GM12873 (cell line): ENCODE measurements at regions not wholly inside any gene's neighbourhood (a gene's known extent, or its start where the extent isn't known, plus 50 kb on each side); places are given as distances from the start of the nearest gene placed in this dataset.

Experiments
- TF ChIP-seq, protein P1 (sequence below): IDR thresholded peaks from 2 replicates; pipeline ENCODE4 v1.5.1; 2012; ENCODE audit warnings: low read depth, mild to moderate bottlenecking, moderate library complexity, low read length, control low read depth; ENCODE audit not compliant: insufficient read depth; ENCODE audit errors: missing control alignments

DNA sequence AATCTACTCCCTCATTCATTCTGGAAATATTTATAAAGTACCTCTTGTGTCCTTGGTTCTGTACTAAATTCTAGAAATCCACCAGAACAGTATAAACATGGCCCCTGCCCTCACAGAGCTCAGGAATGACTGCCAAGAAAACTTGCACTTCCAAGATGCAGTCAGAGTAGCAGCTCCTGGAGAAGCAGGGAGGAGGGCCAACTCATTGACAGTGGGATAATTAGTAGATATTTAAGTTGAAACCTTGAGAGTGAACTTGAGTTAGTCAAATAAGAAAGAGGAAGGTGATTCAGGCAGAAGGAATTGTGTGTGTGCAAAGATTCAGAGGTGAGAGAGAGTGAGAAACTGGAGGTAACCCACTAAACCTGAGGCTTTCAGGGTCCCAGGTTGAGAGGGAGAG, 182.2 kb upstream of the INHBA start:
- TF ChIP-seq, protein P1, sequence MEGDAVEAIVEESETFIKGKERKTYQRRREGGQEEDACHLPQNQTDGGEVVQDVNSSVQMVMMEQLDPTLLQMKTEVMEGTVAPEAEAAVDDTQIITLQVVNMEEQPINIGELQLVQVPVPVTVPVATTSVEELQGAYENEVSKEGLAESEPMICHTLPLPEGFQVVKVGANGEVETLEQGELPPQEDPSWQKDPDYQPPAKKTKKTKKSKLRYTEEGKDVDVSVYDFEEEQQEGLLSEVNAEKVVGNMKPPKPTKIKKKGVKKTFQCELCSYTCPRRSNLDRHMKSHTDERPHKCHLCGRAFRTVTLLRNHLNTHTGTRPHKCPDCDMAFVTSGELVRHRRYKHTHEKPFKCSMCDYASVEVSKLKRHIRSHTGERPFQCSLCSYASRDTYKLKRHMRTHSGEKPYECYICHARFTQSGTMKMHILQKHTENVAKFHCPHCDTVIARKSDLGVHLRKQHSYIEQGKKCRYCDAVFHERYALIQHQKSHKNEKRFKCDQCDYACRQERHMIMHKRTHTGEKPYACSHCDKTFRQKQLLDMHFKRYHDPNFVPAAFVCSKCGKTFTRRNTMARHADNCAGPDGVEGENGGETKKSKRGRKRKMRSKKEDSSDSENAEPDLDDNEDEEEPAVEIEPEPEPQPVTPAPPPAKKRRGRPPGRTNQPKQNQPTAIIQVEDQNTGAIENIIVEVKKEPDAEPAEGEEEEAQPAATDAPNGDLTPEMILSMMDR, result no peak

DNA sequence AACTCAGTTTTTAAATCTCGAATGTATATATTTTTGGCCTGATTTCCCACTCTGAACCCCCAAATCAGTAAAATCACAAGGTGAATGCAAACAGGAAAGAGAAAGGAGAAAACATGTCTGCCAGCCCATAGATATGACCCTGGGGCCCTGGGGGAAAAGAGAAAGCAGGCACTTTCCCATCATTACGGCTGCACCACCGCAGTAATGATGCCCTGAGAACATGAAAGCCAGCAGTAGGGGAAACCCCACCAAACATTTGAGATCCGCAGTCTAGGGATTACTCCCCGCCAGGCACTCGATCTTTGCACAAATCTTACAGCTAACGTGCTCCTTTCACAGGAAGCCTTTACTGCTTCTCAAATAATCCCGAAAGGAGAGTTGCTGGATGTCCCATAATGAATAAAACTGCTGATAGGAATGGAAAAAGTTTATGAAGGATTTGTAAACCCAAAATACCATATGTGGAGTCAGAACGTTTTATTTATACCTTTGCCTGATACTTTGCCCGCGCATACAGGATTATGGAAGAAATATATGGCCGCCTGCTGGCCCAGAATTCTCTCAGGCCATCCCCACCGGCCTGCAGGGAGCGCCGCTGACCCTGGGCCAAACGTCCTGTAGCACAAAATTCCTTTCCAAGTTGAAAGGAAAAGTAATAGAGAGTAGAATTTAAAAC, 180.0 kb upstream of the INHBA start:
- TF ChIP-seq, protein P1, result no peak

DNA sequence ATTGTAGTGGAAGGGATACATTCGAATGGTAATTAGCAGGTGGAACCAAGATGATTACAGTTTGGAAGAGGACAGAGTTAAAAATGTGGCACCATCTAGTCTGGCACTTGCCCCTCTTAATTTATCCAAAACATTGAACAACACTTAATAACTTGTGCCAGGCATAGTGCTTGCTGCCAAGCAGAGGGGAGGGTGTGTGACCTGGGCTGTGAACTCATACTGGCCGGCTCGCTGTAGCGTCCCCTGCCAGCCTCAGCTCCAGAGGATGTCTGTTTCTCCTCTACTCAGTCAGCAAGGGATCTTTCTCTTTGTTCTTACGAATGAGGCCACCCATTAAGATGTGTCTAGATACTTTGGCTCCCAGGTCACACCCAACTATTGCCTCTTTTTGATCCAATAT, 179.4 kb upstream of the INHBA start:
- TF ChIP-seq, protein P1, result no peak

DNA sequence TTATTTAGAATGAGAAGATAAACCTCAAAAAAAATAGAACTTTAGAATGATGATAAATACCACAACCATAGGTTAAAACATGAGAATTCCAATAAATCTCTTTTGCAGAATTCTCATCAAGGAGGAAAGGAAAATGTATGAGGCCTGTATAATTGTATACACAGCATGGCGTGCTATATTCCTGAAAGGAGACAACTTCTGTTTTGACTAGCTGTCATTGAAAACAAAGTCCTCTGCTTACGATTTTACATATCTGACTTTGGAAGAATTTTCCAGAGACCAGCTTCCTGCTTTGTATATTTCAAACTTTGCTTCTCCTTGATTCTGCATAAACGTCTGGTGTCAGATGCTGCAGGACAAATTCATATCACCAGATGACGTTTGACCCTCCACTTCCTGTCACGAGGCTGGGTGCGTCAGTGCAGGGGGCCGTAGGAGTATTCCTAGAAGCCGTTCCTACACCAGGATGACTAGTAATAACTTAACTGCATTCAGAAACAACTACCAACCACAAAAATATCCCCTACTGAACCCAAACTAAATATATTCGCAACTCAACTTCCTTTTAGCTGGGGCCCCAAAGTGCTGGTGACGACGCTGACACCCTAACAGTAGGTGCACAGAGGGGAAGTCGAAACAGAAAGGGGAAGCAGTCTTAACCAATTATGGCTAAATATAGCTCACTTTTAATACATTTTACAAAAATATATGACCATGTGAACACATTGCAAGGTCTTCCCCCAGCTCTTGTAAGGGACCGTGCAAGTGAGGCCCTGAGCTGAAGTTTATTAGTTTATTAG, 178.6 kb upstream of the INHBA start:
- TF ChIP-seq, protein P1, result no peak

DNA sequence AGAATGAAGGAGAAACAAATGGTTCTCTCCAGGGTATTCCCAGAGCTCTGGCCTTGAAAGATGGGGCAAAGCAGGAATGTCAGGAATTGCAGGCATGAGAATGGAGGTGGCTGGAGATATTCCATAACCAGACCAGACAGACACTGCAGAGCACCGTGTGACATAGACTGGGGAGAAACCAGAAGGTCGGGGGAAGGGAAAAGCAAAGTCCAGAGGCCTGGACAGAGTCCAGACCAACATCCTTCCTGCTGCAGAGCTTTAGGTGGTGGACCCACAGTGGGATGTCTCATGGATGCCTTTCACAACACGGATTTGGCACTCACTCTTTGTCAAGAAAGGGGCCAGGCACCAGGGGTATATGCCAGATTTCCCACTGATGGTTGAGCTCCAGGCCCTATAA, 177.2 kb upstream of the INHBA start:
- TF ChIP-seq, protein P1, result no peak

DNA sequence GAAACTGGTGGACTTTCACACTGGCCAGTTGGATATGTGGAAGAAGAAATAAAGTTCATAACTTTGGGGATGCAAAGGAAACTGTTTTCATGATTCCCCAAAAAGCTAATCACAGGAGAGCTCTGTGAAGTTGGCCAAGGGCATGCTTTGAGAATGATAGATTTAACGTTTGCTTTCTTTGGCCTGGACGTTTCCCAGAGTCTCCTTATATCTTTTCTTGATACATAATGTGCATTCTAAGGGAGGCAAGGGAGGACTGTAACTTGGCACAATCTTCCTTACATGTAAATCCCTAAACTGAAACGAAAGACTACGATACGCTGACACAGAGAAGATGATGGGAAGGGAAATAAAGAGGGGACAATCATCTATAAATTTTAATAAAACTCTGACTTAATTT, 176.5 kb upstream of the INHBA start:
- TF ChIP-seq, protein P1, result no peak

DNA sequence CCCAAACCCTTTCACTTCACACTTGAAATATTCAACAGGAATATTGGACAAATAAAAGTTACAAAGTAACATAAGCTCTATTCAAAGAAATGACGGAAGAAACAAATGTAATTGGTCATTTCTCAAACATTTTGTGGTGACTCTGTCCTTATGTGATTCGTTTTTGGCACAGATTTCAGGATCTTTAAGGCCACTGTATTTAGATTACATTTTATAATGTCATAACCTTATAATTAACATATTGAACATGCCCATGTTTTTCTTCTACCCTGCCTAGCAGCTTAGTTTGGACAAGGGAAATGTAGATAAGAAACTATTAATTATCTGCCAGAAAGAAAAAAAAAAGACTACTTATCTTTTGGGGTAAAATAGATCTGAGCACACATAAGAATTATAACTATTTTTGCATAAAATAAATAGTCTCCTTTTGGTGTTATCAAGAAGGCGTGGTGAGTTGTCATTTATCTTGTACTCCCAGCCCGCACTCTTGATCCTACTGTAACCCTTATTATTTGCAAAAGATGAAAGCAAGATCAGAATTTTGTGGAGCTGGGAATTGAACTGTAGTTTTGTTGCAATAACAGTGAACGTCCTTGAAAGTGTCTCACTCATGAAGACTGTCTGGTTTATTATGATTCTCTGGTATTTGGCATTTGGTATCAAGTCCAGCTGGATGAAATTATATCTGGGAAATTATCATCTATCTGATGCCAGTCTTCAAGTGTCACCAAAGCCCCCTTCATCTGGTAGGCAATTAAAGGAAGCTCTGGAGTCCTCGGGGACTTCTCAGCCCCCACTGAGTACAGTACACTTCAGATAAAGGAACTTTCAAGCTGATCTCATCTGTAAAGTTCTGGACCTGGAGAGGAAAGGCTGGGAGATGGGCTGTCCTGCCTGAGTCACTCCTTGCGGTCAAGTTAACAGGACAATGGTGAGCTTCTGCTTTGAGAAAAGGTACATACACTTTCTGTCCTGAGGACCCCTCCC, 175.7 kb upstream of the INHBA start:
- TF ChIP-seq, protein P1, result no peak
